Astrocyte (in vitro differentiated cells and primary cell): ENCODE measurements at regions not wholly inside any gene's neighbourhood (a gene's known extent, or its start where the extent isn't known, plus 50 kb on each side); places are given as distances from the start of the nearest gene placed in this dataset.

Source experiments
- DNase-seq: peaks from one replicate; pipeline ENCODE4 v3.0.0-alpha.2; 2010; ENCODE audit warnings: low read depth
- FAIRE-seq: peaks from 2 replicates; lab custom pipeline; 2011; peaks lifted over from hg19 to GRCh38; lab: Jason Lieb, UNC
- H2AFZ ChIP-seq: 2 replicates; pipeline ENCODE4 v1.6.0; 2012; ENCODE audit warnings: low read depth, low read length, inconsistent platforms
- H3K27ac ChIP-seq: 2 replicates; pipeline ENCODE4 v1.5.1; 2011; ENCODE audit warnings: low read depth, low read length, inconsistent platforms
- H3K27me3 ChIP-seq: 2 replicates; pipeline ENCODE4 v1.6.0; 2011; ENCODE audit warnings: low read length, inconsistent platforms; ENCODE audit not compliant: insufficient read depth
- H3K36me3 ChIP-seq: 2 replicates; pipeline ENCODE4 v1.5.1; 2011; ENCODE audit warnings: low read length, inconsistent platforms; ENCODE audit not compliant: insufficient read depth
- H3K4me1 ChIP-seq: 2 replicates; pipeline ENCODE4 v1.5.1; 2011; ENCODE audit warnings: low read length, inconsistent platforms; ENCODE audit not compliant: insufficient read depth
- H3K4me2 ChIP-seq: 2 replicates; pipeline ENCODE4 v1.6.0; 2012; ENCODE audit warnings: low read length, inconsistent platforms
- H3K4me3 ChIP-seq: 2 replicates; pipeline ENCODE4 v1.5.1; 2011; ENCODE audit warnings: low read depth, mild to moderate bottlenecking, low read length, inconsistent platforms; ENCODE audit not compliant: insufficient read depth
- H3K79me2 ChIP-seq: 2 replicates; pipeline ENCODE4 v1.6.0; 2012; ENCODE audit warnings: mild to moderate bottlenecking, low read length, inconsistent platforms; ENCODE audit not compliant: insufficient read depth
- H3K9ac ChIP-seq: 2 replicates; pipeline ENCODE4 v1.6.0; 2012; ENCODE audit warnings: mild to moderate bottlenecking, low read length, inconsistent platforms
- H3K9me3 ChIP-seq: 2 replicates; pipeline ENCODE4 v1.5.1; 2012; ENCODE audit warnings: low read depth, mild to moderate bottlenecking, low read length, inconsistent platforms; ENCODE audit not compliant: insufficient read depth
- H4K20me1 ChIP-seq: 2 replicates; pipeline ENCODE4 v1.6.0; 2012; ENCODE audit warnings: low read length, inconsistent platforms; ENCODE audit not compliant: insufficient read depth
- H3K27ac Mint-ChIP-seq: one replicate; pipeline ENCODE4 v1.8.0; 2021; ENCODE audit warnings: mild to moderate bottlenecking, mixed read lengths; ENCODE audit not compliant: unreplicated experiment
- H3K27me3 Mint-ChIP-seq: one replicate; pipeline ENCODE4 v1.8.0; 2021; ENCODE audit warnings: low read depth, mixed read lengths; ENCODE audit not compliant: unreplicated experiment
- H3K36me3 Mint-ChIP-seq: one replicate; pipeline ENCODE4 v1.8.0; 2021; ENCODE audit warnings: low read depth, mixed read lengths; ENCODE audit not compliant: unreplicated experiment
- H3K4me1 Mint-ChIP-seq: one replicate; pipeline ENCODE4 v1.8.0; 2021; ENCODE audit warnings: low read depth, mixed read lengths; ENCODE audit not compliant: unreplicated experiment
- H3K4me3 Mint-ChIP-seq: one replicate; pipeline ENCODE4 v1.8.0; 2021; ENCODE audit warnings: mild to moderate bottlenecking, moderate library complexity, mixed read lengths; ENCODE audit not compliant: unreplicated experiment
- H3K9me3 Mint-ChIP-seq: one replicate; pipeline ENCODE4 v1.8.0; 2021; ENCODE audit warnings: mild to moderate bottlenecking, mixed read lengths; ENCODE audit not compliant: unreplicated experiment
- EZH2 ChIP-seq: IDR thresholded peaks from 2 replicates; pipeline ENCODE4 v1.6.1; 2012; ENCODE audit warnings: mild to moderate bottlenecking, low read length, inconsistent platforms; ENCODE audit not compliant: insufficient read depth
- TF ChIP-seq, protein P1 (sequence below): IDR thresholded peaks from 2 replicates; pipeline ENCODE4 v1.5.1; 2011; ENCODE audit warnings: low read depth, mild to moderate bottlenecking, inconsistent platforms, low read length, moderate library complexity; ENCODE audit not compliant: insufficient read depth

DNA sequence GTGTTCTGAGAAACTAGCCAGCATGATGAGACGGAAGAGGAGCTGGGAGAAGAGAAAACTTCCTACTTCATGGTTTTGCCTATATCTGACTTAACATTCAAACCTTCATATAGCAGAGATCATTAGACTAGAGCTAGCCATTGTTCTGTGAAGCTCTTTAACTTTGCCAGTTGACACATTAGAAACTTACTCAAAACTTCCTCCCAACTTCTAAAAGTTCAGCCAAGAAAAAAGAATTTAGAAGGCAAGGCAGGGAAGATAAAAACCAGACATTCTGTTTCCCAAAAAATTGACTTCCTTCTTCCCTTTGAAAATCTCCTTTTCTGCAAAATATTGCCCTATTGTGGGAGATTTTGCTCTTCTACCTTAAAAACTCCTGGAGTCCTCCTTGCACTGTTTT lies 134.8 kb upstream of the UST start:
- no peak overlapping the region for H3K4me3 ChIP-seq
- peaks cover 10% of the 10 kb centered on the region for H3K27me3 Mint-ChIP-seq

DNA sequence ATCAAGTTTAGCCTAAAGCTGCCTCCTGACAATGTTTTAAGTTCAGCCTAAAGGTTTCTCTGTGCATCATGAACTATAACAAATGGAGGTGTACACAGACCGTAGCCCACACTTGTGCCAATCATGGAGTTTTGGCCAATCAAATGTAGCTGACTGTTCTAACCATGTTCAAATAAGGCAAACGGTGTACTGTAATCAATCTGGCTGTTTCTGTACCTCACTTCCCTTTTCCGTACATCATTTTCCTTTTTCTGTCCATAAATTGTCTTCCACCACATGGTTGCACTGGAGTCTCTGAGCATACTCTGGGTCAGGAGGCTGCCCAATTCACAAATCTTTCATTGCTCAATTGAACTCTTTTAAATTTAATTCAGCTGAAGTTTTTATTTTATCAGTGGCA lies 132.2 kb upstream of the UST start:
- H3K4me3 ChIP-seq = no peak overlapping the region
- no peak overlapping the region for H3K4me2 ChIP-seq
- no peak for FAIRE-seq
- no peak overlapping the region for H3K27ac ChIP-seq
- no peaks in the 10 kb centered on the region for H3K9me3 ChIP-seq
- no peak overlapping the region for H2AFZ ChIP-seq
- no peaks in the 10 kb centered on the region for H3K79me2 ChIP-seq
- H3K27me3 ChIP-seq = peaks cover 3% of the 10 kb centered on the region
- H3K36me3 Mint-ChIP-seq = no peaks in the 10 kb centered on the region
- H3K4me1 ChIP-seq = peaks cover 6% of the 10 kb centered on the region
- peaks cover 10% of the 10 kb centered on the region for H3K27me3 Mint-ChIP-seq
- no peaks in the 10 kb centered on the region for H3K9me3 Mint-ChIP-seq
- no peaks in the 10 kb centered on the region for H4K20me1 ChIP-seq
- H3K9ac ChIP-seq = no peak overlapping the region
- H3K4me3 Mint-ChIP-seq = no peak overlapping the region
- H3K4me1 Mint-ChIP-seq = peaks cover 2% of the 10 kb centered on the region
- DNase-seq = no peak
- TF ChIP-seq, protein P1, sequence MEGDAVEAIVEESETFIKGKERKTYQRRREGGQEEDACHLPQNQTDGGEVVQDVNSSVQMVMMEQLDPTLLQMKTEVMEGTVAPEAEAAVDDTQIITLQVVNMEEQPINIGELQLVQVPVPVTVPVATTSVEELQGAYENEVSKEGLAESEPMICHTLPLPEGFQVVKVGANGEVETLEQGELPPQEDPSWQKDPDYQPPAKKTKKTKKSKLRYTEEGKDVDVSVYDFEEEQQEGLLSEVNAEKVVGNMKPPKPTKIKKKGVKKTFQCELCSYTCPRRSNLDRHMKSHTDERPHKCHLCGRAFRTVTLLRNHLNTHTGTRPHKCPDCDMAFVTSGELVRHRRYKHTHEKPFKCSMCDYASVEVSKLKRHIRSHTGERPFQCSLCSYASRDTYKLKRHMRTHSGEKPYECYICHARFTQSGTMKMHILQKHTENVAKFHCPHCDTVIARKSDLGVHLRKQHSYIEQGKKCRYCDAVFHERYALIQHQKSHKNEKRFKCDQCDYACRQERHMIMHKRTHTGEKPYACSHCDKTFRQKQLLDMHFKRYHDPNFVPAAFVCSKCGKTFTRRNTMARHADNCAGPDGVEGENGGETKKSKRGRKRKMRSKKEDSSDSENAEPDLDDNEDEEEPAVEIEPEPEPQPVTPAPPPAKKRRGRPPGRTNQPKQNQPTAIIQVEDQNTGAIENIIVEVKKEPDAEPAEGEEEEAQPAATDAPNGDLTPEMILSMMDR = no peak
- no peak for TF ChIP-seq EZH2
- no peaks in the 10 kb centered on the region for H3K36me3 ChIP-seq
- H3K27ac Mint-ChIP-seq = no peak overlapping the region

More for the DNA sequence above, 134.8 kb upstream of the UST start:
- Histone ChIP-seq H3K79me2 (no peaks in the 10 kb centered on the region), H4K20me1 (no peaks in the 10 kb centered on the region), H3K27ac (no peak overlapping the region), H3K9me3 (no peaks in the 10 kb centered on the region), H3K4me1 (peaks cover 6% of the 10 kb centered on the region), H3K9ac (no peak overlapping the region), H3K27me3 (peaks cover 3% of the 10 kb centered on the region), H3K36me3 (no peaks in the 10 kb centered on the region), H2AFZ (no peak overlapping the region), H3K4me2 (no peak overlapping the region)
- no peak overlapping the region for H3K4me3 Mint-ChIP-seq
- TF ChIP-seq EZH2 = no peak
- TF ChIP-seq, protein P1 = no peak
- no peaks in the 10 kb centered on the region for H3K4me1 Mint-ChIP-seq
- H3K9me3 Mint-ChIP-seq = no peaks in the 10 kb centered on the region
- H3K36me3 Mint-ChIP-seq = no peaks in the 10 kb centered on the region
- DNase-seq (no peak), FAIRE-seq (peak; percentile 13)
- H3K27ac Mint-ChIP-seq = no peak overlapping the region

DNA sequence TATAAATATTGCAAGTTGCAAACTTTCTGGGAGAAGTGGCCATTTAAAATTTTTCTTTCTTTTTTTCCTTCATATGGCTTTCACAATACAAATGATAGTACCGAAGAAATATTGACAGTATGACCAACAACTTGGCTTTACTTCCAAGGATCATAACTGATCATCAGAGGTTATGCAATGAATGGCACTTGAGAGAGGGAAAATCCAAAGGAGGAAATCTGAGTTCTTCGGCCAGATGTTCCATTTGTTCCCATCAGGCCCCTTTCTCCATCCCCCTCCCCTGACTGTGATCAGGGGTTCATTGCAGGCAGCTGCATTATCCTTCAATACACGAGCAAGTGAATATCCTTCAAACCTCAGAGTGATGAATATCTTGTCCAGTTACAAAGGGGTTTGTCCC lies 130.0 kb upstream of the UST start:
- FAIRE-seq = no peak
- no peaks in the 10 kb centered on the region for H3K79me2 ChIP-seq
- Mint-ChIP-seq H3K36me3 (no peaks in the 10 kb centered on the region), H3K4me1 (peaks cover 2% of the 10 kb centered on the region), H3K27ac (no peak overlapping the region), H3K9me3 (no peaks in the 10 kb centered on the region), H3K27me3 (peaks cover 7% of the 10 kb centered on the region), H3K4me3 (no peak overlapping the region)
- H3K27me3 ChIP-seq = peaks cover 3% of the 10 kb centered on the region
- no peak overlapping the region for H3K27ac ChIP-seq
- no peaks in the 10 kb centered on the region for H3K9me3 ChIP-seq
- H4K20me1 ChIP-seq = no peaks in the 10 kb centered on the region
- no peaks in the 10 kb centered on the region for H3K36me3 ChIP-seq
- DNase-seq = no peak
- H3K9ac ChIP-seq = no peak overlapping the region
- no peak for TF ChIP-seq EZH2
- TF ChIP-seq, protein P1 = no peak
- no peak overlapping the region for H3K4me2 ChIP-seq
- H3K4me1 ChIP-seq = no peaks in the 10 kb centered on the region
- H3K4me3 ChIP-seq = no peak overlapping the region
- H2AFZ ChIP-seq = no peak overlapping the region
